H9 (cell line): ENCODE measurements at regions not wholly inside any gene's neighbourhood (a gene's known extent, or its start where the extent isn't known, plus 50 kb on each side); places are given as distances from the start of the nearest gene placed in this dataset.

Source experiments
- DNase-seq: peaks from one replicate; pipeline ENCODE4 v3.0.0-alpha.2; 2017
- H2AFZ ChIP-seq: one replicate; pipeline ENCODE4 v1.6.1; 2013; ENCODE audit warnings: mild to moderate bottlenecking, low read length, control low read depth, moderate library complexity
- H2AK5ac ChIP-seq: 2 replicates; pipeline ENCODE4 v1.6.1; 2013; ENCODE audit warnings: low read length, control low read depth, mixed read lengths; ENCODE audit not compliant: insufficient read length
- H2BK120ac ChIP-seq: one replicate; pipeline ENCODE4 v1.6.1; 2013; ENCODE audit warnings: low read depth, mild to moderate bottlenecking, low read length, control low read depth, inconsistent platforms; ENCODE audit not compliant: poor library complexity, severe bottlenecking
- H2BK12ac ChIP-seq: 2 replicates; pipeline ENCODE4 v1.6.1; 2013; ENCODE audit warnings: low read length, control low read depth, mixed read lengths, low read depth; ENCODE audit not compliant: insufficient read length
- H2BK15ac ChIP-seq: 2 replicates; pipeline ENCODE4 v1.6.1; 2013; ENCODE audit warnings: low read depth, low read length, control low read depth
- H2BK20ac ChIP-seq: one replicate; pipeline ENCODE4 v1.6.1; 2013; ENCODE audit warnings: low read depth, mild to moderate bottlenecking, low read length, control low read depth, inconsistent platforms; ENCODE audit not compliant: poor library complexity, severe bottlenecking
- H2BK5ac ChIP-seq: 2 replicates; pipeline ENCODE4 v1.6.1; 2013; ENCODE audit warnings: low read length, control low read depth, mixed read lengths; ENCODE audit not compliant: insufficient read length
- H3K14ac ChIP-seq: 2 replicates; pipeline ENCODE4 v1.6.1; 2013; ENCODE audit warnings: low read length, control low read depth; ENCODE audit not compliant: insufficient read depth
- H3K18ac ChIP-seq: 2 replicates; pipeline ENCODE4 v1.6.1; 2013; ENCODE audit warnings: low read depth, mild to moderate bottlenecking, mixed read lengths, low read length, control low read depth; ENCODE audit not compliant: insufficient read length
- H3K23ac ChIP-seq: 2 replicates; pipeline ENCODE4 v1.6.1; 2013; ENCODE audit warnings: low read length, control low read depth, mixed read lengths, low read depth; ENCODE audit not compliant: insufficient read length
- H3K23me2 ChIP-seq: 2 replicates; pipeline ENCODE4 v1.6.1; 2013; ENCODE audit warnings: low read depth, mild to moderate bottlenecking, mixed read lengths, low read length, control low read depth; ENCODE audit not compliant: insufficient read length, poor library complexity, severe bottlenecking
- H3K27ac ChIP-seq: 2 replicates; pipeline ENCODE4 v1.5.1; 2013; ENCODE audit warnings: low read length, control low read depth, mixed read lengths, low read depth; ENCODE audit not compliant: insufficient read length
- H3K27me3 ChIP-seq: 2 replicates; pipeline ENCODE4 v1.6.1; 2013; ENCODE audit warnings: low read length, control low read depth, inconsistent platforms; ENCODE audit not compliant: insufficient read depth
- H3K4ac ChIP-seq: 2 replicates; pipeline ENCODE4 v1.6.1; 2013; ENCODE audit warnings: low read depth, mild to moderate bottlenecking, control low read depth, inconsistent platforms, low read length, moderate library complexity
- H3K4me1 ChIP-seq: 2 replicates; pipeline ENCODE4 v1.6.1; 2013; ENCODE audit warnings: low read length, control low read depth, inconsistent platforms; ENCODE audit not compliant: insufficient read depth
- H3K4me2 ChIP-seq: 2 replicates; pipeline ENCODE4 v1.6.1; 2013; ENCODE audit warnings: low read length, control low read depth, mixed read lengths; ENCODE audit not compliant: insufficient read length, insufficient read depth
- H3K56ac ChIP-seq: 2 replicates; pipeline ENCODE4 v1.6.1; 2013; ENCODE audit warnings: low read depth, mild to moderate bottlenecking, mixed read lengths, low read length, control low read depth; ENCODE audit not compliant: insufficient read length
- H3K79me1 ChIP-seq: 2 replicates; pipeline ENCODE4 v1.6.1; 2013; ENCODE audit warnings: low read depth, mild to moderate bottlenecking, moderate library complexity, low read length, control low read depth, inconsistent platforms; ENCODE audit not compliant: insufficient read depth, poor library complexity, severe bottlenecking
- H3K79me2 ChIP-seq: 2 replicates; pipeline ENCODE4 v1.6.1; 2013; ENCODE audit warnings: low read length, control low read depth, inconsistent platforms; ENCODE audit not compliant: insufficient read depth
- H3K9ac ChIP-seq: 2 replicates; pipeline ENCODE4 v1.6.1; 2013; ENCODE audit warnings: low read length, control low read depth, mixed read lengths; ENCODE audit not compliant: insufficient read length; ENCODE audit errors: extremely low read depth
- H3K9me3 ChIP-seq: one replicate; pipeline ENCODE4 v1.6.1; 2013; ENCODE audit warnings: low read depth, low read length, inconsistent platforms; ENCODE audit not compliant: control insufficient read depth
- H3T11ph ChIP-seq: one replicate; pipeline ENCODE4 v1.6.1; 2013; ENCODE audit warnings: mild to moderate bottlenecking, low read length, control low read depth, inconsistent platforms
- H4K20me1 ChIP-seq: one replicate; pipeline ENCODE4 v1.6.1; 2013; ENCODE audit not compliant: control insufficient read depth, insufficient read length, insufficient read depth
- H4K5ac ChIP-seq: 2 replicates; pipeline ENCODE4 v1.6.1; 2013; ENCODE audit warnings: low read depth, mild to moderate bottlenecking, mixed read lengths, low read length, control low read depth; ENCODE audit not compliant: insufficient read length
- H4K8ac ChIP-seq: replicated peaks from 2 replicates; pipeline ENCODE4 v1.6.1; 2013; ENCODE audit warnings: low read length, control low read depth, mixed read lengths, low read depth; ENCODE audit not compliant: insufficient read length
- H4K91ac ChIP-seq: 2 replicates; pipeline ENCODE4 v1.6.1; 2013; ENCODE audit warnings: low read depth, mild to moderate bottlenecking, moderate library complexity, mixed read lengths, low read length, control low read depth; ENCODE audit not compliant: insufficient read length
- H3K27ac Mint-ChIP-seq, 3 experiments: 2 replicates in 2 of 3; 3 replicates in 1 of 3; pipeline ENCODE4 v1.8.0; 2020 to 2021; ENCODE audit warnings: mixed read lengths in 3 of 3, mild to moderate bottlenecking in 1 of 3, moderate library complexity in 1 of 3
- H3K27me3 Mint-ChIP-seq: 2 replicates; pipeline ENCODE4 v1.8.0; 2021; ENCODE audit warnings: low read depth, mild to moderate bottlenecking, moderate library complexity, mixed read lengths
- H3K36me3 Mint-ChIP-seq, 3 experiments: 2 replicates in 2 of 3; 3 replicates in 1 of 3; pipeline ENCODE4 v1.8.0; 2020 to 2021; ENCODE audit warnings: low read depth in 3 of 3, mixed read lengths in 3 of 3; ENCODE audit not compliant: insufficient read depth in 1 of 3
- H3K4me1 Mint-ChIP-seq, 2 experiments: 2 replicates each; pipeline ENCODE4 v1.8.0; 2020; ENCODE audit warnings: mixed read lengths in 2 of 2
- H3K4me3 Mint-ChIP-seq, 2 experiments: 2 replicates in 1 of 2; 3 replicates in 1 of 2; pipeline ENCODE4 v1.8.0; 2020 to 2021; ENCODE audit warnings: mild to moderate bottlenecking in 2 of 2, mixed read lengths in 2 of 2, moderate library complexity in 1 of 2
- H3K9me3 Mint-ChIP-seq, 2 experiments: 2 replicates in 1 of 2; 3 replicates in 1 of 2; pipeline ENCODE4 v1.8.0; 2020; ENCODE audit warnings: mild to moderate bottlenecking in 2 of 2, mixed read lengths in 2 of 2, moderate library complexity in 1 of 2
- WGBS: extraction: QIAGEN DNeasy Blood & Tissue Kit; methylation state at CpG from one replicate; pipeline ENCODE4 v1.1.7; 2013; ENCODE audit warnings: missing lambda C conversion rate, low lambda C conversion rate, mixed read lengths; ENCODE audit not compliant: insufficient read length; ENCODE audit errors: extremely low coverage; 5-methylcytosine and 5-hydroxymethylcytosine counted together
- TF ChIP-seq, protein P1 (sequence below): fragments of 200-600 bp; sonication (generic); conservative IDR thresholded peaks from 3 replicates; pipeline ENCODE4 v1.8.0; 2021; ENCODE audit warnings: antibody characterized with exemption, mild to moderate bottlenecking

- H4K8ac ChIP-seq, result no peak overlapping the region
- Mint-ChIP-seq H3K36me3 (peaks cover 0 to 20% (median 0%) of the 10 kb centered on the region in 3 experiments; a peak in 3 of 7 replicates), H3K27ac (no peak overlapping the region), H3K27me3 (no peaks in the 10 kb centered on the region), H3K9me3 (peaks cover 11 to 13% of the 10 kb centered on the region in 2 experiments), H3K4me3 (no peak overlapping the region), H3K4me1 (no peaks in the 10 kb centered on the region)
- H3K4me1 ChIP-seq, result no peaks in the 10 kb centered on the region
- H3K14ac ChIP-seq, result no peak overlapping the region
- no peak overlapping the region for H3T11ph ChIP-seq
- H3K23ac ChIP-seq, result no peak overlapping the region
- H2AK5ac ChIP-seq, result no peak overlapping the region
- no peaks in the 10 kb centered on the region for H3K79me1 ChIP-seq
- H3K4ac ChIP-seq, result no peak overlapping the region
- TF ChIP-seq, protein P1, sequence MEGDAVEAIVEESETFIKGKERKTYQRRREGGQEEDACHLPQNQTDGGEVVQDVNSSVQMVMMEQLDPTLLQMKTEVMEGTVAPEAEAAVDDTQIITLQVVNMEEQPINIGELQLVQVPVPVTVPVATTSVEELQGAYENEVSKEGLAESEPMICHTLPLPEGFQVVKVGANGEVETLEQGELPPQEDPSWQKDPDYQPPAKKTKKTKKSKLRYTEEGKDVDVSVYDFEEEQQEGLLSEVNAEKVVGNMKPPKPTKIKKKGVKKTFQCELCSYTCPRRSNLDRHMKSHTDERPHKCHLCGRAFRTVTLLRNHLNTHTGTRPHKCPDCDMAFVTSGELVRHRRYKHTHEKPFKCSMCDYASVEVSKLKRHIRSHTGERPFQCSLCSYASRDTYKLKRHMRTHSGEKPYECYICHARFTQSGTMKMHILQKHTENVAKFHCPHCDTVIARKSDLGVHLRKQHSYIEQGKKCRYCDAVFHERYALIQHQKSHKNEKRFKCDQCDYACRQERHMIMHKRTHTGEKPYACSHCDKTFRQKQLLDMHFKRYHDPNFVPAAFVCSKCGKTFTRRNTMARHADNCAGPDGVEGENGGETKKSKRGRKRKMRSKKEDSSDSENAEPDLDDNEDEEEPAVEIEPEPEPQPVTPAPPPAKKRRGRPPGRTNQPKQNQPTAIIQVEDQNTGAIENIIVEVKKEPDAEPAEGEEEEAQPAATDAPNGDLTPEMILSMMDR, result no peak
- H4K5ac ChIP-seq, result no peak overlapping the region
- H3K4me2 ChIP-seq, result no peak overlapping the region
- no peak for DNase-seq
- no peak overlapping the region for H3K9ac ChIP-seq
- H2BK20ac ChIP-seq, result no peak overlapping the region
- no peak overlapping the region for H2BK120ac ChIP-seq
- no peak overlapping the region for H2BK5ac ChIP-seq
- WGBS, result no CpG with 5 or more reads among the region's 3 CpGs
- H2BK15ac ChIP-seq, result no peak overlapping the region
- no peak overlapping the region for H4K91ac ChIP-seq
- H2AFZ ChIP-seq, result no peak overlapping the region
- no peak overlapping the region for H2BK12ac ChIP-seq
- no peaks in the 10 kb centered on the region for H3K27me3 ChIP-seq
- H3K79me2 ChIP-seq, result no peaks in the 10 kb centered on the region
- no peak overlapping the region for H3K27ac ChIP-seq
- H3K9me3 ChIP-seq, result no peaks in the 10 kb centered on the region
- H3K18ac ChIP-seq, result no peak overlapping the region
- no peaks in the 10 kb centered on the region for H3K23me2 ChIP-seq
- no peak overlapping the region for H3K56ac ChIP-seq
- H4K20me1 ChIP-seq, result no peaks in the 10 kb centered on the region
Measured at GRCh38 chr5:15417156-15417555, 82.8 kb upstream of the FBXL7 start.
